ENCODE measurements at regions not wholly inside any gene's neighbourhood (a gene's known extent, or its start where the extent isn't known, plus 50 kb on each side); places are given as distances from the start of the nearest gene placed in this dataset.

- no peak overlapping the region for H3K4me3 Mint-ChIP-seq
- no peaks in the 10 kb centered on the region for H3K36me3 ChIP-seq (ENCODE audit: insufficient read depth, low read length)
- no peaks in the 10 kb centered on the region for H3K9me3 Mint-ChIP-seq
- ChIA-PET CTCF (no interaction called here), POLR2A (no interaction called here)
- no peaks in the 10 kb centered on the region for H3K4me1 ChIP-seq (ENCODE audit: insufficient read depth, low read length)
- no peak for DNase-seq
- H3K27me3 Mint-ChIP-seq, result peaks cover 42% of the 10 kb centered on the region
- H3K36me3 Mint-ChIP-seq (ENCODE audit: low read depth), result no peaks in the 10 kb centered on the region
- peaks cover 0 to 8% of the 10 kb centered on the region in 2 experiments for H3K27me3 ChIP-seq (ENCODE audit: control insufficient read depth in 1 of 2, insufficient read depth in 2 of 2, low read length in 2 of 2)
- H3K4me1 Mint-ChIP-seq (ENCODE audit: low read depth), result no peaks in the 10 kb centered on the region
- no peaks in the 10 kb centered on the region for H3K9me3 ChIP-seq (ENCODE audit: control insufficient read depth in 1 of 2, insufficient read depth in 1 of 2, low read length in 2 of 2)
- H3K27ac ChIP-seq (ENCODE audit: low read depth in 1 of 2, low read length in 2 of 2), result no peak overlapping the region
- H3K27ac Mint-ChIP-seq, result no peak overlapping the region
- no peak overlapping the region for H3K4me3 ChIP-seq (ENCODE audit: low read length)
- TF ChIP-seq CTCF (IDR thresholded peaks at IDR 0.05), result no peak
- intact Hi-C loops (cut with DNase I, micrococcal nuclease), result no loop called here
- ATAC-seq (ENCODE audit: poor library complexity), result no peak
These were observed 197.4 kb downstream of the TRIM29 start for GRCh38 chr11:119940401-119940976.

GRCh38 chr11:119937412-119937811, 200.5 kb downstream of the TRIM29 start:
- Histone ChIP-seq H3K4me1 (ENCODE audit: insufficient read depth, low read length) (no peaks in the 10 kb centered on the region), H3K36me3 (ENCODE audit: insufficient read depth, low read length) (no peaks in the 10 kb centered on the region), H3K4me3 (ENCODE audit: low read length) (no peak overlapping the region), H3K9me3 (ENCODE audit: control insufficient read depth in 1 of 2, insufficient read depth in 1 of 2, low read length in 2 of 2) (no peaks in the 10 kb centered on the region), H3K27ac (ENCODE audit: low read depth in 1 of 2, low read length in 2 of 2) (no peak overlapping the region), H3K27me3 (ENCODE audit: control insufficient read depth in 1 of 2, insufficient read depth in 2 of 2, low read length in 2 of 2) (no peaks in the 10 kb centered on the region)
- H3K27me3 Mint-ChIP-seq, result peaks cover 43% of the 10 kb centered on the region
- CTCF ChIA-PET, result no interaction called here
- no peak for TF ChIP-seq CTCF (IDR thresholded peaks at IDR 0.05)
- no peak for ATAC-seq (ENCODE audit: poor library complexity)
- H3K36me3 Mint-ChIP-seq (ENCODE audit: low read depth), result no peaks in the 10 kb centered on the region
- no peaks in the 10 kb centered on the region for H3K9me3 Mint-ChIP-seq
- POLR2A ChIA-PET, result no interaction called here
- no peaks in the 10 kb centered on the region for H3K4me1 Mint-ChIP-seq (ENCODE audit: low read depth)
- H3K27ac Mint-ChIP-seq, result no peak overlapping the region
- intact Hi-C loops (cut with DNase I, micrococcal nuclease), result no loop called here
- no peak for DNase-seq
- no peak overlapping the region for H3K4me3 Mint-ChIP-seq

GRCh38 chr11:119936426-119936825, 201.5 kb downstream of the TRIM29 start:
- CTCF ChIA-PET, result no interaction called here
- H3K27me3 Mint-ChIP-seq, result peaks cover 36% of the 10 kb centered on the region
- ATAC-seq (ENCODE audit: poor library complexity) (no peak), DNase-seq (peak in 1 of 14 experiments; percentile 1)
- H3K9me3 Mint-ChIP-seq, result no peaks in the 10 kb centered on the region
- Histone ChIP-seq H3K36me3 (ENCODE audit: insufficient read depth, low read length) (no peaks in the 10 kb centered on the region), H3K27me3 (ENCODE audit: control insufficient read depth in 1 of 2, insufficient read depth in 2 of 2, low read length in 2 of 2) (peaks cover 0 to 5% of the 10 kb centered on the region in 2 experiments), H3K4me1 (ENCODE audit: insufficient read depth, low read length) (no peaks in the 10 kb centered on the region), H3K4me3 (ENCODE audit: low read length) (no peak overlapping the region), H3K9me3 (ENCODE audit: control insufficient read depth in 1 of 2, insufficient read depth in 1 of 2, low read length in 2 of 2) (no peaks in the 10 kb centered on the region), H3K27ac (ENCODE audit: low read depth in 1 of 2, low read length in 2 of 2) (no peak overlapping the region)
- no peak overlapping the region for H3K27ac Mint-ChIP-seq
- POLR2A ChIA-PET, result no interaction called here
- H3K4me3 Mint-ChIP-seq, result no peak overlapping the region
- no peak for TF ChIP-seq CTCF (IDR thresholded peaks at IDR 0.05)
- no peaks in the 10 kb centered on the region for H3K36me3 Mint-ChIP-seq (ENCODE audit: low read depth)
- H3K4me1 Mint-ChIP-seq (ENCODE audit: low read depth), result no peaks in the 10 kb centered on the region
- intact Hi-C loops (cut with DNase I, micrococcal nuclease), result no loop called here
